ENCODE measurements at regions not wholly inside any gene's neighbourhood (a gene's known extent, or its start where the extent isn't known, plus 50 kb on each side); places are given as distances from the start of the nearest gene placed in this dataset.

- no peaks in the 10 kb centered on the region for H3K36me3 ChIP-seq (ENCODE audit: control insufficient read depth in 2 of 2, extremely low read depth in 1 of 2, insufficient read depth in 2 of 2, low read length in 2 of 2)
- no peaks in the 10 kb centered on the region for H3K9me1 ChIP-seq (ENCODE audit: control insufficient read depth, extremely low read depth, insufficient read depth, low read length)
- no peak for TF ChIP-seq CTCF (optimal IDR thresholded peaks at IDR 0.05 in 1 of 3, IDR thresholded peaks at IDR 0.05 in 1 of 3, conservative IDR thresholded peaks at IDR 0.05 in 1 of 3; ENCODE audit: extremely low read depth in 1 of 3, insufficient read depth in 2 of 3, low read length in 3 of 3)
- TF ChIP-seq EZH2 (IDR thresholded peaks at IDR 0.05; ENCODE audit: low read length), result no peak
- H3K79me2 ChIP-seq (ENCODE audit: control insufficient read depth, insufficient read depth, low read length), result no peaks in the 10 kb centered on the region
- H3K27me3 ChIP-seq (ENCODE audit: control insufficient read depth, extremely low read depth, insufficient read depth, low read length), result no peaks in the 10 kb centered on the region
- no peak overlapping the region for H3K9ac ChIP-seq (ENCODE audit: control insufficient read depth, extremely low read depth, insufficient read depth, low read length)
- no peak overlapping the region for H2AFZ ChIP-seq (ENCODE audit: control insufficient read depth, low read length)
- H3K27ac ChIP-seq (ENCODE audit: control insufficient read depth, insufficient read depth, low read length), result no peak overlapping the region
- dilution Hi-C loops (cut with MboI; ENCODE audit: extremely low pct_ligation_motif_present, low sequenced_read_pairs), result no loop called here
- no peak overlapping the region for H3K4me3 ChIP-seq (ENCODE audit: control insufficient read depth in 2 of 3, extremely low read depth in 1 of 3, insufficient read depth in 2 of 3, low read depth in 1 of 3, low read length in 3 of 3)
- no peak overlapping the region for H3K4me2 ChIP-seq (ENCODE audit: control insufficient read depth, extremely low read depth, insufficient read depth, low read depth, low read length)
- H3K4me1 ChIP-seq (ENCODE audit: control insufficient read depth, extremely low read depth, insufficient read depth, low read length), result peaks cover 5% of the 10 kb centered on the region
- no peaks in the 10 kb centered on the region for H3K9me3 ChIP-seq (ENCODE audit: control insufficient read depth, low read depth, low read length)
- H4K20me1 ChIP-seq (ENCODE audit: control insufficient read depth, extremely low read depth, insufficient read depth, low read length), result no peaks in the 10 kb centered on the region
- FAIRE-seq (no peak), DNase-seq (ENCODE audit: low read depth, low spot score) (no peak)
These were observed 258.8 kb upstream of the GBE1 start for GRCh38 chr3:82020282-82020681.

GRCh38 chr3:82015241-82015640 is 253.8 kb upstream of the GBE1 start:
- no peak overlapping the region for H3K9ac ChIP-seq (ENCODE audit: control insufficient read depth, extremely low read depth, insufficient read depth, low read length)
- no peaks in the 10 kb centered on the region for H3K9me3 ChIP-seq (ENCODE audit: control insufficient read depth, low read depth, low read length)
- no peaks in the 10 kb centered on the region for H4K20me1 ChIP-seq (ENCODE audit: control insufficient read depth, extremely low read depth, insufficient read depth, low read length)
- no peaks in the 10 kb centered on the region for H3K9me1 ChIP-seq (ENCODE audit: control insufficient read depth, extremely low read depth, insufficient read depth, low read length)
- no peak overlapping the region for H3K27ac ChIP-seq (ENCODE audit: control insufficient read depth, insufficient read depth, low read length)
- H3K4me2 ChIP-seq (ENCODE audit: control insufficient read depth, extremely low read depth, insufficient read depth, low read depth, low read length), result no peak overlapping the region
- FAIRE-seq (no peak), DNase-seq (ENCODE audit: low read depth, low spot score) (no peak)
- H3K36me3 ChIP-seq (ENCODE audit: control insufficient read depth in 2 of 2, extremely low read depth in 1 of 2, insufficient read depth in 2 of 2, low read length in 2 of 2), result no peaks in the 10 kb centered on the region
- no peaks in the 10 kb centered on the region for H3K27me3 ChIP-seq (ENCODE audit: control insufficient read depth, extremely low read depth, insufficient read depth, low read length)
- H2AFZ ChIP-seq (ENCODE audit: control insufficient read depth, low read length), result no peak overlapping the region
- no peaks in the 10 kb centered on the region for H3K79me2 ChIP-seq (ENCODE audit: control insufficient read depth, insufficient read depth, low read length)
- H3K4me3 ChIP-seq (ENCODE audit: control insufficient read depth in 2 of 3, extremely low read depth in 1 of 3, insufficient read depth in 2 of 3, low read depth in 1 of 3, low read length in 3 of 3), result no peak overlapping the region
- dilution Hi-C loops (cut with MboI; ENCODE audit: extremely low pct_ligation_motif_present, low sequenced_read_pairs), result no loop called here
- TF ChIP-seq EZH2 (IDR thresholded peaks at IDR 0.05; ENCODE audit: low read length) (no peak), CTCF (optimal IDR thresholded peaks at IDR 0.05 in 1 of 3, IDR thresholded peaks at IDR 0.05 in 1 of 3, conservative IDR thresholded peaks at IDR 0.05 in 1 of 3; ENCODE audit: extremely low read depth in 1 of 3, insufficient read depth in 2 of 3, low read length in 3 of 3) (no peak)
- H3K4me1 ChIP-seq (ENCODE audit: control insufficient read depth, extremely low read depth, insufficient read depth, low read length), result no peaks in the 10 kb centered on the region

All from keratinocyte (primary cell).